PC-3 (cell line): ENCODE measurements at regions not wholly inside any gene's neighbourhood (a gene's known extent, or its start where the extent isn't known, plus 50 kb on each side); places are given as distances from the start of the nearest gene placed in this dataset.

Experiments used
- ATAC-seq: fragments of 200-7000 bp; cut with Tn5 transposase; 2 replicates; pipeline ENCODE4 v1.9.1; 2020; ENCODE audit warnings: mild to moderate bottlenecking, moderate library complexity
- BruUV-seq: library from RNA; stranded (reverse); fragments of 400-500 nt; replicated peaks from 2 replicates; lab custom pipeline; 2021; lab: Mats Ljungman, UMichigan
- CTCF ChIA-PET: fragments of 300-600 bp; sonication (Branson Sonifier 250); formaldehyde crosslinking; loops from one replicate; lab custom pipeline; 2022; ENCODE audit warnings: antibody characterized with exemption; lab: Charles Lee
- POLR2A ChIA-PET: fragments of 300-600 bp; sonication (Branson Sonifier 250); formaldehyde crosslinking; loops from one replicate; lab custom pipeline; 2022; ENCODE audit warnings: antibody characterized with exemption; ENCODE audit not compliant: unreplicated experiment; lab: Charles Lee
- DNase-seq: peaks from one replicate; pipeline ENCODE4 v3.0.0-alpha.2; 2015
- H2AFZ ChIP-seq: fragments of 300-600 bp; sonication (generic); 2 replicates; pipeline ENCODE4 v1.6.0; 2016; ENCODE audit warnings: antibody characterized with exemption, low read length
- H3F3A ChIP-seq: fragments of 300-600 bp; sonication (generic); one replicate; pipeline ENCODE4 v1.6.0; 2017; ENCODE audit warnings: antibody characterized with exemption, low read length, control low read depth, mild to moderate bottlenecking; ENCODE audit not compliant: unreplicated experiment
- H3K27ac ChIP-seq: fragments of 300-600 bp; sonication (generic); 2 replicates; pipeline ENCODE4 v1.5.1; 2016; ENCODE audit warnings: mild to moderate bottlenecking, low read length
- H3K27me3 ChIP-seq: fragments of 300-600 bp; sonication (generic); 2 replicates; pipeline ENCODE4 v1.6.1; 2016; ENCODE audit warnings: low read length, mixed read lengths
- H3K36me3 ChIP-seq: fragments of 300-600 bp; sonication (generic); 2 replicates; pipeline ENCODE4 v1.6.1; 2016; ENCODE audit warnings: low read depth, mixed run types, low read length, mixed read lengths
- H3K4me1 ChIP-seq: fragments of 300-600 bp; sonication (generic); 2 replicates; pipeline ENCODE4 v1.5.1; 2016; ENCODE audit warnings: low read length; ENCODE audit not compliant: insufficient read depth
- H3K4me2 ChIP-seq: fragments of 300-600 bp; sonication (generic); 2 replicates; pipeline ENCODE4 v1.6.0; 2016; ENCODE audit warnings: low read length
- H3K4me3 ChIP-seq: fragments of 300-600 bp; sonication (generic); 2 replicates; pipeline ENCODE4 v1.5.1; 2016; ENCODE audit warnings: mild to moderate bottlenecking, low read length, mixed read lengths
- H3K79me2 ChIP-seq: fragments of 300-600 bp; sonication (generic); 2 replicates; pipeline ENCODE4 v1.6.1; 2017; ENCODE audit warnings: low read length, mixed read lengths
- H3K9ac ChIP-seq: fragments of 300-600 bp; sonication (generic); 2 replicates; pipeline ENCODE4 v1.6.0; 2016; ENCODE audit warnings: mild to moderate bottlenecking, low read length
- H3K9me2 ChIP-seq: fragments of 300-600 bp; sonication (generic); replicated peaks from 2 replicates; pipeline ENCODE4 v1.6.1; 2016; ENCODE audit warnings: mixed run types, low read length, mixed read lengths
- H3K9me3 ChIP-seq: fragments of 300-600 bp; sonication (generic); 2 replicates; pipeline ENCODE4 v1.6.1; 2016; ENCODE audit warnings: low read length, mixed read lengths
- H4K20me1 ChIP-seq: fragments of 300-600 bp; sonication (generic); 2 replicates; pipeline ENCODE4 v1.6.1; 2016; ENCODE audit warnings: low read length, mixed read lengths
- CTCF ChIP-seq: fragments of 300-600 bp; sonication (generic); conservative IDR thresholded peaks from 2 replicates; pipeline ENCODE4 v1.5.1; 2017; ENCODE audit warnings: antibody characterized with exemption, low read depth, mild to moderate bottlenecking, low read length
- EZH2 ChIP-seq: fragments of 300-600 bp; sonication (generic); IDR thresholded peaks from one replicate; pipeline ENCODE4 v1.6.1; 2017; ENCODE audit warnings: antibody characterized with exemption, mild to moderate bottlenecking, low read length; ENCODE audit not compliant: unreplicated experiment
- EZH2phosphoT487 ChIP-seq: fragments of 300-600 bp; sonication (generic); IDR thresholded peaks from 2 replicates; pipeline ENCODE4 v1.6.1; 2018; ENCODE audit warnings: mild to moderate bottlenecking, antibody characterized with exemption, low read length, borderline replicate concordance
- intact Hi-C: fragments of 100-400 bp; cut with micrococcal nuclease; formaldehyde crosslinking; loops from 2 replicates; pipeline ENCODE4 v1.9.0; 2023

- Histone ChIP-seq H3K9me2 (no peaks in the 10 kb centered on the region), H3K9me3 (no peaks in the 10 kb centered on the region), H3K4me3 (no peak overlapping the region), H3K27me3 (no peaks in the 10 kb centered on the region), H3K4me1 (no peaks in the 10 kb centered on the region), H3F3A (no peaks in the 10 kb centered on the region), H3K9ac (no peak overlapping the region), H4K20me1 (no peaks in the 10 kb centered on the region), H3K79me2 (no peaks in the 10 kb centered on the region), H2AFZ (no peak overlapping the region), H3K4me2 (no peak overlapping the region), H3K27ac (no peak overlapping the region), H3K36me3 (no peaks in the 10 kb centered on the region)
- TF ChIP-seq EZH2 (no peak), EZH2phosphoT487 (no peak), CTCF (no peak)
- ChIA-PET CTCF (no interaction called here), POLR2A (no interaction called here)
- ATAC-seq (no peak), DNase-seq (no peak)
- BruUV-seq: no TSS peak
- intact Hi-C loops: no loop called here
These were observed 178.1 kb upstream of the POM121L12 start for GRCh38 chr7:52857367-52857766.

- Histone ChIP-seq H2AFZ (no peak overlapping the region), H3K9ac (no peak overlapping the region), H3K36me3 (no peaks in the 10 kb centered on the region), H3K79me2 (no peaks in the 10 kb centered on the region), H3F3A (no peaks in the 10 kb centered on the region), H3K27ac (no peak overlapping the region), H3K4me2 (no peak overlapping the region), H3K9me2 (no peaks in the 10 kb centered on the region), H4K20me1 (no peaks in the 10 kb centered on the region), H3K4me1 (no peaks in the 10 kb centered on the region), H3K4me3 (no peak overlapping the region), H3K9me3 (no peaks in the 10 kb centered on the region), H3K27me3 (no peaks in the 10 kb centered on the region)
- ATAC-seq (no peak), DNase-seq (no peak)
- no peak for TF ChIP-seq EZH2
- ChIA-PET POLR2A (no interaction called here), CTCF (no interaction called here)
- BruUV-seq: no TSS peak
- intact Hi-C loops: no loop called here
These were observed 180.8 kb upstream of the POM121L12 start for GRCh38 chr7:52854681-52855080.

GRCh38 chr7:52851547-52851946 lies 183.9 kb upstream of the POM121L12 start:
- POLR2A ChIA-PET: no interaction called here
- CTCF ChIA-PET: no interaction called here

More at GRCh38 chr7:52851547-52851946, 183.9 kb upstream of the POM121L12 start:
- Histone ChIP-seq H3K4me3 (no peak overlapping the region), H3K36me3 (no peaks in the 10 kb centered on the region), H4K20me1 (no peaks in the 10 kb centered on the region), H2AFZ (no peak overlapping the region), H3K9ac (no peak overlapping the region), H3K27ac (no peak overlapping the region), H3K9me3 (no peaks in the 10 kb centered on the region), H3K4me1 (no peaks in the 10 kb centered on the region), H3F3A (no peaks in the 10 kb centered on the region), H3K79me2 (no peaks in the 10 kb centered on the region), H3K4me2 (no peak overlapping the region), H3K27me3 (no peaks in the 10 kb centered on the region), H3K9me2 (no peaks in the 10 kb centered on the region)
- DNase-seq (no peak), ATAC-seq (no peak)
- BruUV-seq: no TSS peak
- intact Hi-C loops: no loop called here
- TF ChIP-seq EZH2phosphoT487: no peak
- no peak for TF ChIP-seq EZH2
- TF ChIP-seq CTCF: no peak
